CD14-positive monocyte (primary cell): ENCODE measurements at regions not wholly inside any gene's neighbourhood (a gene's known extent, or its start where the extent isn't known, plus 50 kb on each side); places are given as distances from the start of the nearest gene placed in this dataset.

Experiments used
- DNase-seq, 3 donors: peaks; one replicate each; pipeline ENCODE4 v3.0.0-alpha.2; 2011 to 2022
- H2AFZ ChIP-seq: 2 replicates; pipeline ENCODE4 v1.6.0; 2012; ENCODE audit warnings: mild to moderate bottlenecking, low read depth, low read length, inconsistent platforms; ENCODE audit not compliant: insufficient read depth, poor library complexity, severe bottlenecking
- H3K27ac ChIP-seq, 2 donors: 1 replicate in 1 of 2; 2 replicates in 1 of 2; pipeline ENCODE4 v1.5.1; 2012 to 2013; ENCODE audit warnings: low read length in 2 of 2, control low read depth in 1 of 2, inconsistent platforms in 1 of 2, low read depth in 1 of 2, mild to moderate bottlenecking in 1 of 2
- H3K27me3 ChIP-seq, 2 donors: one replicate each; pipeline versions ENCODE4 v1.6.0 to v1.6.1; 2011 to 2013; ENCODE audit warnings: low read length in 2 of 2; ENCODE audit not compliant: control insufficient read depth in 2 of 2, insufficient read depth in 2 of 2
- H3K36me3 ChIP-seq, 2 donors: replicated peaks in 1 of 2; 1 replicate in 1 of 2; 2 replicates in 1 of 2; pipeline versions ENCODE4 v1.5.1 to v1.6.1; 2012 to 2013; ENCODE audit warnings: low read length in 2 of 2, control low read depth in 1 of 2, inconsistent platforms in 1 of 2, mild to moderate bottlenecking in 1 of 2; ENCODE audit not compliant: insufficient read depth in 2 of 2, control insufficient read depth in 1 of 2
- H3K4me1 ChIP-seq, 2 donors: 1 replicate in 1 of 2; 2 replicates in 1 of 2; pipeline versions ENCODE4 v1.5.1 to v1.6.1; 2012 to 2013; ENCODE audit warnings: low read length in 2 of 2, control low read depth in 1 of 2, inconsistent platforms in 1 of 2, mild to moderate bottlenecking in 1 of 2, moderate library complexity in 1 of 2; ENCODE audit not compliant: insufficient read depth in 2 of 2, control insufficient read depth in 1 of 2
- H3K4me2 ChIP-seq: replicated peaks from 2 replicates; pipeline ENCODE3; 2012; ENCODE audit warnings: low read length, moderate library complexity, mild to moderate bottlenecking; ENCODE audit not compliant: poor library complexity, severe bottlenecking; ENCODE audit errors: extremely low read depth
- H3K4me3 ChIP-seq, 3 experiments: fragments of 200-600 bp in 1 of 3; sonication (generic) in 1 of 3; replicated peaks in 1 of 3; 1 replicate in 2 of 3; 2 replicates in 1 of 3; pipeline ENCODE4 v1.5.1; 2011 to 2013; ENCODE audit warnings: low read length in 3 of 3, mild to moderate bottlenecking in 3 of 3, control low read depth in 2 of 3, low read depth in 2 of 3, inconsistent platforms in 1 of 3, moderate library complexity in 1 of 3
- H3K79me2 ChIP-seq: 2 replicates; pipeline ENCODE4 v1.6.0; 2012; ENCODE audit warnings: mild to moderate bottlenecking, control low read depth, inconsistent platforms, low read length, moderate library complexity; ENCODE audit not compliant: insufficient read depth
- H3K9ac ChIP-seq: 2 replicates; pipeline ENCODE4 v1.6.0; 2017; ENCODE audit warnings: low read length, mild to moderate bottlenecking; ENCODE audit not compliant: insufficient read depth, poor library complexity, severe bottlenecking
- H3K9me3 ChIP-seq, 2 donors: replicated peaks in 1 of 2; 1 replicate in 1 of 2; 2 replicates in 1 of 2; pipeline versions ENCODE4 v1.5.1 to v1.6.1; 2012 to 2013; ENCODE audit warnings: low read length in 2 of 2, control low read depth in 1 of 2; ENCODE audit not compliant: control insufficient read depth in 1 of 2, insufficient read depth in 1 of 2
- H4K20me1 ChIP-seq: 2 replicates; pipeline ENCODE4 v1.6.0; 2012; ENCODE audit warnings: mild to moderate bottlenecking, low read length, control low read depth, moderate library complexity; ENCODE audit not compliant: insufficient read depth
- H3K27ac Mint-ChIP-seq, 7 donors: one replicate each; pipeline ENCODE4 v1.8.0; 2020; ENCODE audit warnings: mild to moderate bottlenecking in 7 of 7, mixed read lengths in 7 of 7, moderate library complexity in 6 of 7, inconsistent platforms in 2 of 7
- H3K27me3 Mint-ChIP-seq, 3 donors: one replicate each; pipeline ENCODE4 v1.8.0; 2021 to 2022; ENCODE audit warnings: low read depth in 3 of 3, mild to moderate bottlenecking in 3 of 3, mixed read lengths in 3 of 3, moderate library complexity in 3 of 3, inconsistent platforms in 1 of 3
- H3K36me3 Mint-ChIP-seq, 2 donors: one replicate each; pipeline ENCODE4 v1.8.0; 2020; ENCODE audit warnings: mixed read lengths in 2 of 2, inconsistent platforms in 1 of 2, mild to moderate bottlenecking in 1 of 2
- H3K4me1 Mint-ChIP-seq: one replicate; pipeline ENCODE4 v1.8.0; 2020; ENCODE audit warnings: mild to moderate bottlenecking, mixed read lengths
- H3K4me3 Mint-ChIP-seq, 2 donors: one replicate each; pipeline ENCODE4 v1.8.0; 2020; ENCODE audit warnings: mild to moderate bottlenecking in 2 of 2, mixed read lengths in 2 of 2, moderate library complexity in 1 of 2
- H3K9me3 Mint-ChIP-seq, 7 donors: one replicate each; pipeline ENCODE4 v1.8.0; 2020 to 2022; ENCODE audit warnings: mixed read lengths in 7 of 7, mild to moderate bottlenecking in 6 of 7, moderate library complexity in 6 of 7, inconsistent platforms in 2 of 7
- WGBS: methylation state at CpG from one replicate; pipeline ENCODE4 v1.1.5; 2013; ENCODE audit warnings: missing lambda C conversion rate; ENCODE audit not compliant: insufficient coverage; 5-methylcytosine and 5-hydroxymethylcytosine counted together
- intact Hi-C, 2 donors: fragments of 100-400 bp; cut with micrococcal nuclease; formaldehyde crosslinking; loops; one replicate each; pipeline versions ENCODE4 v1.15.0 to v1.15.1; 2023
- TF ChIP-seq, protein P1 (sequence below): fragments of 200-600 bp; IDR thresholded peaks from one replicate; pipeline ENCODE4 v1.8.0; 2022; ENCODE audit warnings: antibody characterized with exemption, mild to moderate bottlenecking

DNA sequence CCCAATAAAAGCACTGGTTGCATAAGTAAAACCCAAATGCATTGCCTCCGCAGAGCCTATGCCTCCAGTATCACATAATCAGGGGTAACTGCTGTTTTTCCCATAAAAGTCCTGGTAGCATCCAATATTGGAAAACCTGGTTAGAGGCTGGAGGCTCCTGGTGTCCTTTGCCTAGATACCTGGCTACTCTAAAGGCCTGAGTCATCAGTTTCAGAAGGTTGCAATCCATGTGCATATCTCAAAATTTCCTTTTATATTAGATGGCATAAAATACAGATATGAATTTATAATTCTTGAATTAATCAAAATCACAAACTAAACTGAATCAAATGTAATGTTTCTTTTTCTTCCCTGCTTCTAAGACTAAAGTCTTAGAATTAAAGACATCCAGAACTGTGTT is 164.2 kb upstream of the DCN start:
- Histone ChIP-seq H3K4me2 (no peak overlapping the region), H4K20me1 (no peaks in the 10 kb centered on the region), H3K4me3 (no peak overlapping the region), H3K4me1 (no peaks in the 10 kb centered on the region), H3K79me2 (no peaks in the 10 kb centered on the region), H3K36me3 (no peaks in the 10 kb centered on the region), H3K9me3 (no peaks in the 10 kb centered on the region), H3K9ac (no peak overlapping the region), H2AFZ (no peak overlapping the region), H3K27ac (no peak overlapping the region), H3K27me3 (peaks cover 0 to 2% of the 10 kb centered on the region in 2 donors)
- no peak for DNase-seq
- H3K27me3 Mint-ChIP-seq = peaks cover 0 to 2% (median 0%) of the 10 kb centered on the region in 3 donors
- TF ChIP-seq, protein P1, sequence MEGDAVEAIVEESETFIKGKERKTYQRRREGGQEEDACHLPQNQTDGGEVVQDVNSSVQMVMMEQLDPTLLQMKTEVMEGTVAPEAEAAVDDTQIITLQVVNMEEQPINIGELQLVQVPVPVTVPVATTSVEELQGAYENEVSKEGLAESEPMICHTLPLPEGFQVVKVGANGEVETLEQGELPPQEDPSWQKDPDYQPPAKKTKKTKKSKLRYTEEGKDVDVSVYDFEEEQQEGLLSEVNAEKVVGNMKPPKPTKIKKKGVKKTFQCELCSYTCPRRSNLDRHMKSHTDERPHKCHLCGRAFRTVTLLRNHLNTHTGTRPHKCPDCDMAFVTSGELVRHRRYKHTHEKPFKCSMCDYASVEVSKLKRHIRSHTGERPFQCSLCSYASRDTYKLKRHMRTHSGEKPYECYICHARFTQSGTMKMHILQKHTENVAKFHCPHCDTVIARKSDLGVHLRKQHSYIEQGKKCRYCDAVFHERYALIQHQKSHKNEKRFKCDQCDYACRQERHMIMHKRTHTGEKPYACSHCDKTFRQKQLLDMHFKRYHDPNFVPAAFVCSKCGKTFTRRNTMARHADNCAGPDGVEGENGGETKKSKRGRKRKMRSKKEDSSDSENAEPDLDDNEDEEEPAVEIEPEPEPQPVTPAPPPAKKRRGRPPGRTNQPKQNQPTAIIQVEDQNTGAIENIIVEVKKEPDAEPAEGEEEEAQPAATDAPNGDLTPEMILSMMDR = no peak
- no peak overlapping the region for H3K27ac Mint-ChIP-seq
- intact Hi-C loops = no loop called here
- H3K4me3 Mint-ChIP-seq = no peak overlapping the region
- no peaks in the 10 kb centered on the region for H3K36me3 Mint-ChIP-seq
- H3K4me1 Mint-ChIP-seq = no peaks in the 10 kb centered on the region
- no CpG with 5 or more reads among the region's 1 CpG for WGBS
- peaks cover 0 to 2% (median 0%) of the 10 kb centered on the region in 7 donors for H3K9me3 Mint-ChIP-seq

DNA sequence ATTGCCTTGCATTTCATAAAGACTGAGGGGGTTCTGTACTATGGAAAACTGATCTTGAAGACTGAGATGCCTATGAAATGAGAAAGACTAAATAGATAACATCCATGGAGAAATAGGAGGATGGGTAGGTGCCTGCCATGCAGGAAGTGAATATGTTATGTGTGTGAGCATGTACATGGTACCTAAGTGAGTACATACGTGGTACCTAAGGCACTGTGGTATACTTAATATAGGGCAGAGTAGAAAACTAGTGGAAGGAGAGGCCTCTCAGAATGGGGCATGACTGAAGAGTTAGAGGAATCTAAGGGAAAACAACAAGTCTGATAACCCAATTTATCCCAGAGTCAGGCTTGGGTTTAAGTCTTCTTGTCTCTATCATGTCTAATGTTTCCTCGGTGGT is 161.8 kb upstream of the DCN start:
- H3K27ac Mint-ChIP-seq = no peak overlapping the region
- no peak overlapping the region for H3K9ac ChIP-seq
- no peak for DNase-seq
- H3K4me3 Mint-ChIP-seq = no peak overlapping the region
- no peaks in the 10 kb centered on the region for H4K20me1 ChIP-seq
- H2AFZ ChIP-seq = no peak overlapping the region
- H3K4me1 ChIP-seq = no peaks in the 10 kb centered on the region
- TF ChIP-seq, protein P1 = no peak
- WGBS = 100% methylated on average over 2 of the region's 2 CpGs
- H3K4me2 ChIP-seq = no peak overlapping the region
- intact Hi-C loops = no loop called here
- no peaks in the 10 kb centered on the region for H3K4me1 Mint-ChIP-seq
- no peak overlapping the region for H3K4me3 ChIP-seq
- H3K9me3 Mint-ChIP-seq = no peaks in the 10 kb centered on the region
- H3K27me3 Mint-ChIP-seq = peaks cover 0 to 2% (median 0%) of the 10 kb centered on the region in 3 donors
- no peak overlapping the region for H3K27ac ChIP-seq
- H3K27me3 ChIP-seq = peaks cover 0 to 2% of the 10 kb centered on the region in 2 donors
- no peaks in the 10 kb centered on the region for H3K79me2 ChIP-seq
- H3K9me3 ChIP-seq = no peaks in the 10 kb centered on the region
- no peaks in the 10 kb centered on the region for H3K36me3 Mint-ChIP-seq
- no peaks in the 10 kb centered on the region for H3K36me3 ChIP-seq
